Stimulated activated CD4-positive, alpha-beta T cell treated with anti-CD3 and anti-CD28 coated beads, TNF-alpha, amount 100 ng/mL, for 1 hour (primary cell): ENCODE measurements at regions not wholly inside any gene's neighbourhood (a gene's known extent, or its start where the extent isn't known, plus 50 kb on each side); places are given as distances from the start of the nearest gene placed in this dataset.
"Not testable (repeated sequence)": the region's sequence is repeated elsewhere in the genome, so short reads cannot be mapped to it uniquely, and the experiment has no call there.

Experiments used
- DNase-seq, 3 donors: peaks; one replicate each; pipeline ENCODE4 v3.0.0-alpha.2; 2020; ENCODE audit warnings: low read depth in 3 of 3, low spot score in 1 of 3

- no peak for DNase-seq
Measured at GRCh38 chr5:126015235-126016181, 407.7 kb upstream of the GRAMD2B start.

- no peak for DNase-seq
Measured at GRCh38 chr5:126016256-126016655, 407.0 kb upstream of the GRAMD2B start.

- no peak for DNase-seq
Measured at GRCh38 chr5:126017096-126017495, 406.1 kb upstream of the GRAMD2B start.

GRCh38 chr5:126020770-126021169, 402.4 kb upstream of the GRAMD2B start:
- DNase-seq = no peak

GRCh38 chr5:126023994-126024441, 399.2 kb upstream of the GRAMD2B start:
- DNase-seq = no peak

- DNase-seq = no peak
Measured at GRCh38 chr5:126027149-126027548, 396.1 kb upstream of the GRAMD2B start.

GRCh38 chr5:126027652-126028051, 395.6 kb upstream of the GRAMD2B start:
- no peak for DNase-seq

- no peak for DNase-seq
Measured at GRCh38 chr5:126028336-126028735, 394.9 kb upstream of the GRAMD2B start.

GRCh38 chr5:126029282-126029681, 393.9 kb upstream of the GRAMD2B start:
- DNase-seq = not testable (repeated sequence)

- DNase-seq = no peak
Measured at GRCh38 chr5:126030698-126031097, 392.5 kb upstream of the GRAMD2B start.

- DNase-seq = no peak
Measured at GRCh38 chr5:126031989-126032716, 391.1 kb upstream of the GRAMD2B start.

- DNase-seq = no peak
Measured at GRCh38 chr5:126043688-126044087, 379.5 kb upstream of the GRAMD2B start.

- DNase-seq = no peak
Measured at GRCh38 chr5:126044111-126044668, 379.0 kb upstream of the GRAMD2B start.

GRCh38 chr5:126044931-126045565, 378.2 kb upstream of the GRAMD2B start:
- no peak for DNase-seq

GRCh38 chr5:126046318-126046717, 376.9 kb upstream of the GRAMD2B start:
- DNase-seq = no peak

GRCh38 chr5:126046846-126047571, 376.2 kb upstream of the GRAMD2B start:
- no peak for DNase-seq

GRCh38 chr5:126052120-126052519, 371.1 kb upstream of the GRAMD2B start:
- no peak for DNase-seq

- DNase-seq = no peak
Measured at GRCh38 chr5:126052791-126053190, 370.4 kb upstream of the GRAMD2B start.

- DNase-seq = no peak
Measured at GRCh38 chr5:126053630-126054029, 369.6 kb upstream of the GRAMD2B start.

GRCh38 chr5:126054577-126055347, 368.4 kb upstream of the GRAMD2B start:
- no peak for DNase-seq
